ENCODE measurements at regions not wholly inside any gene's neighbourhood (a gene's known extent, or its start where the extent isn't known, plus 50 kb on each side); places are given as distances from the start of the nearest gene placed in this dataset.
"Not testable (repeated sequence)": the region's sequence is repeated elsewhere in the genome, so short reads cannot be mapped to it uniquely, and the experiment has no call there.

- DNase-seq: no peak
Observed at GRCh38 chr3:82587174-82587573, 825.7 kb upstream of the GBE1 start.

- no peak for DNase-seq
Observed at GRCh38 chr3:82586414-82586813, 825.0 kb upstream of the GBE1 start.

- not testable (repeated sequence) for DNase-seq
Observed at GRCh38 chr3:82586002-82586401, 824.6 kb upstream of the GBE1 start.

- DNase-seq: not testable (repeated sequence)
Observed at GRCh38 chr3:82585591-82585990, 824.1 kb upstream of the GBE1 start.

- DNase-seq: not testable (repeated sequence)
Observed at GRCh38 chr3:82584861-82585260, 823.4 kb upstream of the GBE1 start.

GRCh38 chr3:82584415-82584814 is 823.0 kb upstream of the GBE1 start:
- not testable (repeated sequence) for DNase-seq

- no peak for DNase-seq
Observed at GRCh38 chr3:82581350-82581749, 819.9 kb upstream of the GBE1 start.

GRCh38 chr3:82572721-82573120 is 811.3 kb upstream of the GBE1 start:
- DNase-seq: no peak

- no peak for DNase-seq
Observed at GRCh38 chr3:82568776-82569338, 807.4 kb upstream of the GBE1 start.

GRCh38 chr3:82567029-82567600 is 805.7 kb upstream of the GBE1 start:
- DNase-seq: no peak

- no peak for DNase-seq
Observed at GRCh38 chr3:82562896-82563295, 801.5 kb upstream of the GBE1 start.

- no peak for DNase-seq
Observed at GRCh38 chr3:82561784-82562183, 800.3 kb upstream of the GBE1 start.

- no peak for DNase-seq
Observed at GRCh38 chr3:82558081-82558480, 796.6 kb upstream of the GBE1 start.

- DNase-seq: no peak
Observed at GRCh38 chr3:82556113-82556512, 794.7 kb upstream of the GBE1 start.

- not testable (repeated sequence) for DNase-seq
Observed at GRCh38 chr3:82542556-82542955, 781.1 kb upstream of the GBE1 start.

- DNase-seq: no peak
Observed at GRCh38 chr3:82521657-82522056, 760.2 kb upstream of the GBE1 start.

GRCh38 chr3:82520846-82521245 is 759.4 kb upstream of the GBE1 start:
- DNase-seq: no peak

- DNase-seq: no peak
Observed at GRCh38 chr3:82509951-82510603, 748.6 kb upstream of the GBE1 start.

- no peak for DNase-seq
Observed at GRCh38 chr3:82509106-82509842, 747.8 kb upstream of the GBE1 start.

- no peak for DNase-seq
Observed at GRCh38 chr3:82506204-82506603, 744.8 kb upstream of the GBE1 start.

GRCh38 chr3:82505079-82505756 is 743.8 kb upstream of the GBE1 start:
- no peak for DNase-seq

- no peak for DNase-seq
Observed at GRCh38 chr3:82498186-82498585, 736.7 kb upstream of the GBE1 start.

GRCh38 chr3:82496890-82497560 is 735.6 kb upstream of the GBE1 start:
- no peak for DNase-seq
